Naive thymus-derived CD4-positive, alpha-beta T cell (primary cell): ENCODE measurements at regions not wholly inside any gene's neighbourhood (a gene's known extent, or its start where the extent isn't known, plus 50 kb on each side); places are given as distances from the start of the nearest gene placed in this dataset.

Experiments
- ATAC-seq: fragments of 150-1000 bp; cut with Tn5 transposase; 2 replicates; pipeline ENCODE4 v1.10.0; 2021; ENCODE audit warnings: mild to moderate bottlenecking, moderate library complexity
- CTCF ChIA-PET: fragments of 350-600 bp; sonication (Branson Sonifier 250); formaldehyde crosslinking; loops from one replicate; lab custom pipeline; 2021; ENCODE audit warnings: antibody characterized with exemption; lab: Charles Lee
- POLR2A ChIA-PET: fragments of 350-600 bp; sonication (Branson Sonifier 250); formaldehyde crosslinking; loops from one replicate; lab custom pipeline; 2021; ENCODE audit warnings: antibody characterized with exemption, inconsistent platforms; lab: Charles Lee
- DNase-seq, 9 donors: peaks; one replicate each; pipeline versions ENCODE4 v3.0.0 to v3.0.0-alpha.2; 2020 to 2022; ENCODE audit warnings: mixed read lengths in 1 of 9
- H3K27ac ChIP-seq: one replicate; pipeline ENCODE4 v1.7.0; 2013; ENCODE audit warnings: mild to moderate bottlenecking, low read depth, low read length, moderate library complexity
- H3K27me3 ChIP-seq, 2 donors: one replicate each; pipeline ENCODE4 v1.7.0; 2013; ENCODE audit warnings: low read length in 2 of 2, mild to moderate bottlenecking in 2 of 2, moderate library complexity in 2 of 2; ENCODE audit not compliant: control insufficient read depth in 2 of 2, insufficient read depth in 2 of 2
- H3K36me3 ChIP-seq, 3 experiments: 1 replicate in 2 of 3; 2 replicates in 1 of 3; pipeline ENCODE4 v1.7.0; 2013; ENCODE audit warnings: low read length in 3 of 3, mild to moderate bottlenecking in 3 of 3, moderate library complexity in 1 of 3; ENCODE audit not compliant: insufficient read depth in 3 of 3, control insufficient read depth in 2 of 3
- H3K4me1 ChIP-seq, 2 donors: one replicate each; pipeline ENCODE4 v1.7.0; 2013; ENCODE audit warnings: low read length in 2 of 2, mild to moderate bottlenecking in 2 of 2, moderate library complexity in 1 of 2; ENCODE audit not compliant: control insufficient read depth in 2 of 2, insufficient read depth in 2 of 2
- H3K4me3 ChIP-seq: 2 replicates; pipeline ENCODE4 v1.7.0; 2013; ENCODE audit warnings: mild to moderate bottlenecking, low read length
- H3K9me3 ChIP-seq, 3 experiments: 1 replicate in 2 of 3; 2 replicates in 1 of 3; pipeline ENCODE4 v1.7.0; 2013; ENCODE audit warnings: low read length in 3 of 3; ENCODE audit not compliant: control insufficient read depth in 2 of 3
- H3K27ac Mint-ChIP-seq, 9 donors: one replicate each; pipeline ENCODE4 v1.8.0; 2020 to 2022; ENCODE audit warnings: mixed read lengths in 9 of 9, mild to moderate bottlenecking in 8 of 9, moderate library complexity in 5 of 9, inconsistent platforms in 2 of 9
- H3K27me3 Mint-ChIP-seq, 5 donors: one replicate each; pipeline ENCODE4 v1.8.0; 2021 to 2022; ENCODE audit warnings: mixed read lengths in 5 of 5, mild to moderate bottlenecking in 1 of 5
- H3K36me3 Mint-ChIP-seq, 5 donors: one replicate each; pipeline ENCODE4 v1.8.0; 2020 to 2022; ENCODE audit warnings: mixed read lengths in 5 of 5, mild to moderate bottlenecking in 3 of 5, inconsistent platforms in 1 of 5
- H3K4me1 Mint-ChIP-seq, 7 donors: one replicate each; pipeline ENCODE4 v1.8.0; 2020 to 2022; ENCODE audit warnings: mixed read lengths in 7 of 7, mild to moderate bottlenecking in 3 of 7, inconsistent platforms in 1 of 7
- H3K4me3 Mint-ChIP-seq, 10 donors: one replicate each; pipeline ENCODE4 v1.8.0; 2020 to 2022; ENCODE audit warnings: mild to moderate bottlenecking in 10 of 10, mixed read lengths in 10 of 10, moderate library complexity in 6 of 10, inconsistent platforms in 2 of 10
- H3K9me3 Mint-ChIP-seq, 11 donors: one replicate each; pipeline ENCODE4 v1.8.0; 2020 to 2022; ENCODE audit warnings: mixed read lengths in 11 of 11, mild to moderate bottlenecking in 4 of 11, inconsistent platforms in 1 of 11, moderate library complexity in 1 of 11
- intact Hi-C, 2 donors: fragments of 100-400 bp; cut with micrococcal nuclease; formaldehyde crosslinking; loops; one replicate each; pipeline ENCODE4 v1.15.1; 2023

GRCh38 chr13:90070362-90070761 is 1277.1 kb upstream of the MIR17HG start:
- Histone ChIP-seq H3K9me3 (no peaks in the 10 kb centered on the region), H3K4me1 (no peaks in the 10 kb centered on the region), H3K4me3 (no peak overlapping the region), H3K36me3 (no peaks in the 10 kb centered on the region), H3K27ac (no peak overlapping the region), H3K27me3 (no peaks in the 10 kb centered on the region)
- Mint-ChIP-seq H3K36me3 (no peaks in the 10 kb centered on the region), H3K27me3 (no peaks in the 10 kb centered on the region), H3K4me3 (no peak overlapping the region), H3K4me1 (peaks cover 0 to 4% (median 0%) of the 10 kb centered on the region in 7 donors), H3K27ac (no peak overlapping the region), H3K9me3 (peaks cover 0 to 10% (median 6%) of the 10 kb centered on the region in 11 donors)
- ChIA-PET CTCF (no interaction called here), POLR2A (no interaction called here)
- intact Hi-C loops, result no loop called here
- no peak for DNase-seq
- no peak for ATAC-seq

DNA sequence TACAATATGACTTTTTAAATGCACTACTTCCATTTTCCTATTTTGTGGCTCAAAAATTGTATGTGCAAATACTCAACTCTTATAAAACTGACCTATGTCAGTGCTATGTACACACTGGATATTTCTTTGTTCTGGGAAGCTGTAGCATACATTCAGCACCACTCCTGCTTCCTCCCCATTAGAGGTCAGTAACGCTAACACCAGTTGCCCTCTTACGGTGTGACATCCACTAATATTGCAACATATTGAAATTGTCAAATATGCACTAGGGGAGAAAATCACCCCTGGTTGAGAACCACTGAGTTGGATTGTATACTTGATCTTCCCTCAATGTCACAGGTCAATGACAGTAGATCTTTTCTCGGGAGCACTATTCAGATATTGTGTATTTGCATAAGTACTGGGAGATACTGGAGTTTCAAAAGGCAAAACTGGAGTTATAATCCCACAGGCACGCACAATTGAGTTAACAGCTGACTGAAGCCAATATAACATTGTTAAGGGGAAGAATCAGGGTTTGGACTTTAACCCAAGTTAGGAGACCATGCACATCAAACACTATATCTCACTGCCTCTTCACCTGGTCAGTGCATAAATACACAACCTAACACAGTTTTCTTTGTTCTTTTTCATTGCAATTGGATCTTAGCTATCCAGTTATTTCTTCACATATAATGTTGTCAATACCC is 1276.5 kb upstream of the MIR17HG start:
- Histone ChIP-seq H3K27me3 (no peaks in the 10 kb centered on the region), H3K27ac (no peak overlapping the region), H3K36me3 (no peaks in the 10 kb centered on the region), H3K4me3 (no peak overlapping the region), H3K4me1 (no peaks in the 10 kb centered on the region), H3K9me3 (no peaks in the 10 kb centered on the region)
- Mint-ChIP-seq H3K9me3 (peaks cover 0 to 9% (median 4%) of the 10 kb centered on the region in 11 donors), H3K36me3 (no peaks in the 10 kb centered on the region), H3K4me3 (no peak overlapping the region), H3K27me3 (no peaks in the 10 kb centered on the region), H3K27ac (no peak overlapping the region), H3K4me1 (peaks cover 0 to 1% (median 0%) of the 10 kb centered on the region in 7 donors)
- CTCF ChIA-PET, result no interaction called here
- ATAC-seq (no peak), DNase-seq (no peak)
- intact Hi-C loops, result no loop called here
- POLR2A ChIA-PET, result no interaction called here

- H3K27me3 ChIP-seq, result no peaks in the 10 kb centered on the region
- Mint-ChIP-seq H3K36me3 (no peaks in the 10 kb centered on the region), H3K4me1 (no peaks in the 10 kb centered on the region), H3K9me3 (peaks cover 1 to 27% (median 6%) of the 10 kb centered on the region in 11 donors), H3K4me3 (no peak overlapping the region), H3K27me3 (no peaks in the 10 kb centered on the region), H3K27ac (no peak overlapping the region)
- DNase-seq, result no peak
- ChIA-PET CTCF (no interaction called here), POLR2A (no interaction called here)
- H3K4me3 ChIP-seq, result no peak overlapping the region
- intact Hi-C loops, result no loop called here
- peaks cover 0 to 3% (median 0%) of the 10 kb centered on the region in 3 experiments for H3K9me3 ChIP-seq
- H3K27ac ChIP-seq, result no peak overlapping the region
- no peaks in the 10 kb centered on the region for H3K36me3 ChIP-seq
- H3K4me1 ChIP-seq, result no peaks in the 10 kb centered on the region
- no peak for ATAC-seq
Measured at GRCh38 chr13:90084684-90085290, 1262.7 kb upstream of the MIR17HG start.

- Mint-ChIP-seq H3K9me3 (peaks cover 1 to 33% (median 9%) of the 10 kb centered on the region in 11 donors), H3K4me1 (no peaks in the 10 kb centered on the region), H3K27me3 (no peaks in the 10 kb centered on the region), H3K27ac (no peak overlapping the region), H3K4me3 (no peak overlapping the region), H3K36me3 (no peaks in the 10 kb centered on the region)
- Histone ChIP-seq H3K4me3 (no peak overlapping the region), H3K27ac (no peak overlapping the region), H3K27me3 (peaks cover 0 to 3% of the 10 kb centered on the region in 2 donors), H3K36me3 (no peaks in the 10 kb centered on the region), H3K4me1 (no peaks in the 10 kb centered on the region), H3K9me3 (peaks cover 0 to 3% (median 0%) of the 10 kb centered on the region in 3 experiments)
- CTCF ChIA-PET, result no interaction called here
- POLR2A ChIA-PET, result no interaction called here
- ATAC-seq (no peak), DNase-seq (no peak)
- intact Hi-C loops, result no loop called here
Measured at GRCh38 chr13:90089051-90089450, 1258.4 kb upstream of the MIR17HG start.

DNA sequence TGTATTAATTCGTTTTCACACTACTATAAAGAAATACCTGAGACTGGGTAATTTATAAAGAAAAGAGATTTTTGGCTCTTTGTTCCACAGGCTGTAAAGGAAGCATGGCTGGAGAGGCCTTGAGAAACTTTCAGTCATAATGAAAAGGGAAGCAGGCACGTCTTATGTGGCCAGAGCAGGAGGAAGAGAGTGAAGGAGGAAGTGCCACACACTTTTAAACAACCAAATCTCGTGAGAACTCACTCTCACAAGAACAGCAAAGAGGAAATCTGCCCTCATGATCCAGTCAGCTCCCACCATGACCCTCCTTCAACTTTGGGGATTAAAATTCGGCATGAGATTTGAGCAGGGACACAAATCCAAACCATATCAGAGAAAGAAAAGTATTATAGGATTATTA is 1255.9 kb upstream of the MIR17HG start:
- Mint-ChIP-seq H3K4me3 (no peak overlapping the region), H3K36me3 (no peaks in the 10 kb centered on the region), H3K27me3 (no peaks in the 10 kb centered on the region), H3K9me3 (peaks cover 1 to 23% (median 8%) of the 10 kb centered on the region in 11 donors), H3K27ac (no peak overlapping the region), H3K4me1 (no peaks in the 10 kb centered on the region)
- H3K9me3 ChIP-seq, result peaks cover 0 to 3% (median 0%) of the 10 kb centered on the region in 3 experiments
- no peaks in the 10 kb centered on the region for H3K36me3 ChIP-seq
- H3K4me1 ChIP-seq, result no peaks in the 10 kb centered on the region
- ChIA-PET CTCF (no interaction called here), POLR2A (no interaction called here)
- no peak overlapping the region for H3K27ac ChIP-seq
- intact Hi-C loops, result no loop called here
- H3K27me3 ChIP-seq, result peaks cover 0 to 3% of the 10 kb centered on the region in 2 donors
- no peak for ATAC-seq
- no peak for DNase-seq
- H3K4me3 ChIP-seq, result no peak overlapping the region

DNA sequence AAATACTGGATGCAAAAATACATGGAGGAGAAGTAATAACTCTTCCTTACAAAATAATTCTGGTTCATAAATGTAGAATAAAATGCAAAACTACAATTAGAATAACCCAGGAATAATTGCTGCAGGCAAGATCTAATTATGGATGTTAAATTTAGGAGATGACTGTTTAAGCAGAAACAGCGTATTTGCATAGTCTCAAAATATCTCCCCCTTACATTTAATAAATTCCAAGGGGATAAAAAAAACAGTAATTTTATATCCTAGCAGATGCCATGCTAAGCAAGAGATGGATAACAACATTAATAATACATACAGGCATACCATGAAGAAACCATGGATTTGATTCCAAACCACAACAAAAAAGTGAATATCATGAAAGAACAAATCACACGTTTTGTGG is 1253.1 kb upstream of the MIR17HG start:
- H3K36me3 ChIP-seq, result no peaks in the 10 kb centered on the region
- H3K36me3 Mint-ChIP-seq, result no peaks in the 10 kb centered on the region
- POLR2A ChIA-PET, result no interaction called here
- CTCF ChIA-PET, result no interaction called here
- H3K9me3 Mint-ChIP-seq, result peaks cover 0 to 19% (median 5%) of the 10 kb centered on the region in 11 donors
- no peak overlapping the region for H3K4me3 ChIP-seq
- ATAC-seq (no peak), DNase-seq (no peak)
- H3K4me3 Mint-ChIP-seq, result no peak overlapping the region
- no peaks in the 10 kb centered on the region for H3K4me1 Mint-ChIP-seq
- no peak overlapping the region for H3K27ac Mint-ChIP-seq
- H3K27ac ChIP-seq, result no peak overlapping the region
- H3K4me1 ChIP-seq, result no peaks in the 10 kb centered on the region
- no peaks in the 10 kb centered on the region for H3K27me3 Mint-ChIP-seq
- H3K27me3 ChIP-seq, result peaks cover 0 to 3% of the 10 kb centered on the region in 2 donors
- intact Hi-C loops, result no loop called here
- no peaks in the 10 kb centered on the region for H3K9me3 ChIP-seq

GRCh38 chr13:90098577-90098976 is 1248.9 kb upstream of the MIR17HG start:
- Mint-ChIP-seq H3K4me3 (no peak overlapping the region), H3K36me3 (peaks cover 0 to 3% (median 0%) of the 10 kb centered on the region in 5 donors), H3K27me3 (no peaks in the 10 kb centered on the region), H3K9me3 (peaks cover 0 to 29% (median 8%) of the 10 kb centered on the region in 11 donors), H3K27ac (no peak overlapping the region), H3K4me1 (no peaks in the 10 kb centered on the region)
- Histone ChIP-seq H3K27ac (no peak overlapping the region), H3K27me3 (no peaks in the 10 kb centered on the region), H3K9me3 (no peaks in the 10 kb centered on the region), H3K4me3 (no peak overlapping the region), H3K4me1 (no peaks in the 10 kb centered on the region), H3K36me3 (no peaks in the 10 kb centered on the region)
- POLR2A ChIA-PET, result no interaction called here
- intact Hi-C loops, result no loop called here
- CTCF ChIA-PET, result no interaction called here
- DNase-seq (no peak), ATAC-seq (no peak)
